IMR-90 (cell line): ENCODE measurements at regions not wholly inside any gene's neighbourhood (a gene's known extent, or its start where the extent isn't known, plus 50 kb on each side); places are given as distances from the start of the nearest gene placed in this dataset.

ENCODE experiments used
- BHLHE40 ChIP-seq: fragments of 150-350 bp; IDR thresholded peaks from 2 replicates; pipeline ENCODE4 v1.6.1; 2016; ENCODE audit warnings: mild to moderate bottlenecking, low read depth, low read length
- CHD1 ChIP-seq: IDR thresholded peaks from 2 replicates; pipeline ENCODE4 v1.6.1; 2012; ENCODE audit warnings: low read depth, low read length, improper control_type of control experiment
- FOS ChIP-seq: fragments of 150-350 bp; IDR thresholded peaks from 2 replicates; pipeline ENCODE4 v1.6.1; 2016; ENCODE audit warnings: low read depth, low read length
- MAFK ChIP-seq: IDR thresholded peaks from 2 replicates; pipeline ENCODE4 v1.6.1; 2012; ENCODE audit warnings: low read depth, low read length, improper control_type of control experiment
- NFE2L2 ChIP-seq: fragments of 150-350 bp; IDR thresholded peaks from 2 replicates; pipeline ENCODE4 v1.6.1; 2016; ENCODE audit warnings: low read depth, mild to moderate bottlenecking, low read length
- POLR2A ChIP-seq: IDR thresholded peaks from 2 replicates; pipeline ENCODE4 v1.6.1; 2012; ENCODE audit warnings: mild to moderate bottlenecking, low read depth, low read length
- RAD21 ChIP-seq: IDR thresholded peaks from 2 replicates; pipeline ENCODE4 v1.6.1; 2012; ENCODE audit warnings: low read length, improper control_type of control experiment
- RCOR1 ChIP-seq: IDR thresholded peaks from 2 replicates; pipeline ENCODE4 v1.6.1; 2012; ENCODE audit warnings: mild to moderate bottlenecking, low read length, improper control_type of control experiment; ENCODE audit not compliant: insufficient replicate concordance
- RFX5 ChIP-seq: IDR thresholded peaks from 2 replicates; pipeline ENCODE4 v1.8.0; 2012; ENCODE audit warnings: low read depth, mild to moderate bottlenecking, low read length, moderate library complexity
- SMC3 ChIP-seq: fragments of 150-350 bp; IDR thresholded peaks from 2 replicates; pipeline ENCODE4 v1.6.1; 2016; ENCODE audit warnings: low read depth, mild to moderate bottlenecking, antibody characterized with exemption, low read length, moderate library complexity
- TF ChIP-seq, protein P1 (sequence below): conservative IDR thresholded peaks from 2 replicates; pipeline ENCODE4 v1.5.1; 2012; ENCODE audit warnings: mild to moderate bottlenecking, low read depth, low read length, improper control_type of control experiment
- TF ChIP-seq, protein P2 (sequence below): fragments of 150-350 bp; IDR thresholded peaks from 2 replicates; pipeline ENCODE4 v1.6.1; 2017; ENCODE audit warnings: mild to moderate bottlenecking, antibody characterized with exemption, low read length, low read depth
- TF ChIP-seq, protein P3 (sequence below): fragments of 150-350 bp; IDR thresholded peaks from 2 replicates; pipeline ENCODE4 v1.6.1; 2016; ENCODE audit warnings: low read depth, mild to moderate bottlenecking, low read length, moderate library complexity, borderline replicate concordance

DNA sequence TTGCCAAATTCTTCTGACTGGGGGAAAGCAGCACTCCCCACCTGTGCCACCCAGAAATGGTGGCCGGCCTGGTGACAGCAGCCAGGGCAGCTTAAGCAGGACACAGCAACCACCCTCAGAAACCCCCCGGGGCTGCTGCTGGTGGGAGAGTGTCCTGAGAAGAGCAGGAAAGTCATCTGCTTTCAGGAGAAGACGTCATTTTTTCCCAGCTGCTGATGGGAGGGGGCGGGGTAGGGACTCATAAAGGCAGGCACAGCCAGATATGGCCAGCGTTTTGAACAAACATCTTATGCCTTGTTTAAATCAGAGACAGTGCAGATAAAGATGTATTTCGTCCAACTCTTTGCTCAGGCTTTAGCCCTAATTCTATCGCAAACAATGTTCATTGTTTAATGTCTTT lies 139.5 kb downstream of the LRRC30 start:
- TF ChIP-seq POLR2A = no peak
- TF ChIP-seq, protein P1, sequence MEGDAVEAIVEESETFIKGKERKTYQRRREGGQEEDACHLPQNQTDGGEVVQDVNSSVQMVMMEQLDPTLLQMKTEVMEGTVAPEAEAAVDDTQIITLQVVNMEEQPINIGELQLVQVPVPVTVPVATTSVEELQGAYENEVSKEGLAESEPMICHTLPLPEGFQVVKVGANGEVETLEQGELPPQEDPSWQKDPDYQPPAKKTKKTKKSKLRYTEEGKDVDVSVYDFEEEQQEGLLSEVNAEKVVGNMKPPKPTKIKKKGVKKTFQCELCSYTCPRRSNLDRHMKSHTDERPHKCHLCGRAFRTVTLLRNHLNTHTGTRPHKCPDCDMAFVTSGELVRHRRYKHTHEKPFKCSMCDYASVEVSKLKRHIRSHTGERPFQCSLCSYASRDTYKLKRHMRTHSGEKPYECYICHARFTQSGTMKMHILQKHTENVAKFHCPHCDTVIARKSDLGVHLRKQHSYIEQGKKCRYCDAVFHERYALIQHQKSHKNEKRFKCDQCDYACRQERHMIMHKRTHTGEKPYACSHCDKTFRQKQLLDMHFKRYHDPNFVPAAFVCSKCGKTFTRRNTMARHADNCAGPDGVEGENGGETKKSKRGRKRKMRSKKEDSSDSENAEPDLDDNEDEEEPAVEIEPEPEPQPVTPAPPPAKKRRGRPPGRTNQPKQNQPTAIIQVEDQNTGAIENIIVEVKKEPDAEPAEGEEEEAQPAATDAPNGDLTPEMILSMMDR = no peak
- TF ChIP-seq RFX5 = no peak
- TF ChIP-seq NFE2L2 = no peak
- TF ChIP-seq FOS = no peak
- TF ChIP-seq, protein P2, sequence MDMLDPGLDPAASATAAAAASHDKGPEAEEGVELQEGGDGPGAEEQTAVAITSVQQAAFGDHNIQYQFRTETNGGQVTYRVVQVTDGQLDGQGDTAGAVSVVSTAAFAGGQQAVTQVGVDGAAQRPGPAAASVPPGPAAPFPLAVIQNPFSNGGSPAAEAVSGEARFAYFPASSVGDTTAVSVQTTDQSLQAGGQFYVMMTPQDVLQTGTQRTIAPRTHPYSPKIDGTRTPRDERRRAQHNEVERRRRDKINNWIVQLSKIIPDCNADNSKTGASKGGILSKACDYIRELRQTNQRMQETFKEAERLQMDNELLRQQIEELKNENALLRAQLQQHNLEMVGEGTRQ = no peak
- TF ChIP-seq, protein P3, sequence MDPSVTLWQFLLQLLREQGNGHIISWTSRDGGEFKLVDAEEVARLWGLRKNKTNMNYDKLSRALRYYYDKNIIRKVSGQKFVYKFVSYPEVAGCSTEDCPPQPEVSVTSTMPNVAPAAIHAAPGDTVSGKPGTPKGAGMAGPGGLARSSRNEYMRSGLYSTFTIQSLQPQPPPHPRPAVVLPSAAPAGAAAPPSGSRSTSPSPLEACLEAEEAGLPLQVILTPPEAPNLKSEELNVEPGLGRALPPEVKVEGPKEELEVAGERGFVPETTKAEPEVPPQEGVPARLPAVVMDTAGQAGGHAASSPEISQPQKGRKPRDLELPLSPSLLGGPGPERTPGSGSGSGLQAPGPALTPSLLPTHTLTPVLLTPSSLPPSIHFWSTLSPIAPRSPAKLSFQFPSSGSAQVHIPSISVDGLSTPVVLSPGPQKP = no peak
- no peak for TF ChIP-seq RCOR1
- no peak for TF ChIP-seq BHLHE40
- TF ChIP-seq MAFK = no peak
- no peak for TF ChIP-seq SMC3
- TF ChIP-seq RAD21 = no peak
- TF ChIP-seq CHD1 = no peak
